ENCODE measurements at regions not wholly inside any gene's neighbourhood (a gene's known extent, or its start where the extent isn't known, plus 50 kb on each side); places are given as distances from the start of the nearest gene placed in this dataset.

GRCh38 chr10:4194231-4194630 lies 409.2 kb upstream of the KLF6 start:
- no peak for TF ChIP-seq JUND (IDR thresholded peaks at IDR 0.05; ENCODE audit: low read depth)
- in situ Hi-C loops (cut with HindIII; ENCODE audit: low pct_unique_long_range_greater_than_20kb, low sequenced_read_pairs), result no loop called here
- DNase-seq (ENCODE audit: low read depth in 1 of 2, low spot score in 1 of 2), result no peak

- in situ Hi-C loops (cut with HindIII; ENCODE audit: low pct_unique_long_range_greater_than_20kb, low sequenced_read_pairs), result no loop called here
- TF ChIP-seq JUND (IDR thresholded peaks at IDR 0.05; ENCODE audit: low read depth), result no peak
- DNase-seq (ENCODE audit: low read depth in 1 of 2, low spot score in 1 of 2), result no peak
Observed at GRCh38 chr10:4191894-4192293, 406.9 kb upstream of the KLF6 start.

- TF ChIP-seq JUND (IDR thresholded peaks at IDR 0.05; ENCODE audit: low read depth), result no peak
- no peak for DNase-seq (ENCODE audit: low read depth in 1 of 2, low spot score in 1 of 2)
- in situ Hi-C loops (cut with HindIII; ENCODE audit: low pct_unique_long_range_greater_than_20kb, low sequenced_read_pairs), result no loop called here
Observed at GRCh38 chr10:4191354-4191753, 406.3 kb upstream of the KLF6 start.

GRCh38 chr10:4190876-4191275 lies 405.9 kb upstream of the KLF6 start:
- DNase-seq (ENCODE audit: low read depth in 1 of 2, low spot score in 1 of 2), result no peak
- in situ Hi-C loops (cut with HindIII; ENCODE audit: low pct_unique_long_range_greater_than_20kb, low sequenced_read_pairs), result no loop called here
- TF ChIP-seq JUND (IDR thresholded peaks at IDR 0.05; ENCODE audit: low read depth), result no peak

- DNase-seq (ENCODE audit: low read depth in 1 of 2, low spot score in 1 of 2), result no peak
- no peak for TF ChIP-seq JUND (IDR thresholded peaks at IDR 0.05; ENCODE audit: low read depth)
- in situ Hi-C loops (cut with HindIII; ENCODE audit: low pct_unique_long_range_greater_than_20kb, low sequenced_read_pairs), result no loop called here
Observed at GRCh38 chr10:4189281-4189680, 404.3 kb upstream of the KLF6 start.

GRCh38 chr10:4188406-4188805 lies 403.4 kb upstream of the KLF6 start:
- DNase-seq (ENCODE audit: low read depth in 1 of 2, low spot score in 1 of 2), result no peak
- in situ Hi-C loops (cut with HindIII; ENCODE audit: low pct_unique_long_range_greater_than_20kb, low sequenced_read_pairs), result no loop called here

GRCh38 chr10:4186849-4187540 lies 402.0 kb upstream of the KLF6 start:
- no peak for TF ChIP-seq JUND (IDR thresholded peaks at IDR 0.05; ENCODE audit: low read depth)
- DNase-seq (ENCODE audit: low read depth in 1 of 2, low spot score in 1 of 2), result no peak
- in situ Hi-C loops (cut with HindIII; ENCODE audit: low pct_unique_long_range_greater_than_20kb, low sequenced_read_pairs), result no loop called here

More at GRCh38 chr10:4188406-4188805, 403.4 kb upstream of the KLF6 start:
- no peak for TF ChIP-seq JUND (IDR thresholded peaks at IDR 0.05; ENCODE audit: low read depth)

- no peak for TF ChIP-seq JUND (IDR thresholded peaks at IDR 0.05; ENCODE audit: low read depth)
- peak in 1 of 2 experiments; percentile 79 for DNase-seq (ENCODE audit: low read depth in 1 of 2, low spot score in 1 of 2)
- in situ Hi-C loops (cut with HindIII; ENCODE audit: low pct_unique_long_range_greater_than_20kb, low sequenced_read_pairs), result no loop called here
Observed at GRCh38 chr10:4183761-4184261, 398.8 kb upstream of the KLF6 start.

GRCh38 chr10:4181621-4182049 lies 396.6 kb upstream of the KLF6 start:
- DNase-seq (ENCODE audit: low read depth in 1 of 2, low spot score in 1 of 2), result no peak
- in situ Hi-C loops (cut with HindIII; ENCODE audit: low pct_unique_long_range_greater_than_20kb, low sequenced_read_pairs), result no loop called here
- no peak for TF ChIP-seq JUND (IDR thresholded peaks at IDR 0.05; ENCODE audit: low read depth)

GRCh38 chr10:4181081-4181480 lies 396.1 kb upstream of the KLF6 start:
- in situ Hi-C loops (cut with HindIII; ENCODE audit: low pct_unique_long_range_greater_than_20kb, low sequenced_read_pairs), result no loop called here
- DNase-seq (ENCODE audit: low read depth in 1 of 2, low spot score in 1 of 2), result no peak

GRCh38 chr10:4177791-4178190 lies 392.8 kb upstream of the KLF6 start:
- no peak for DNase-seq (ENCODE audit: low read depth in 1 of 2, low spot score in 1 of 2)
- no peak for TF ChIP-seq JUND (IDR thresholded peaks at IDR 0.05; ENCODE audit: low read depth)
- in situ Hi-C loops (cut with HindIII; ENCODE audit: low pct_unique_long_range_greater_than_20kb, low sequenced_read_pairs), result no loop called here

More at GRCh38 chr10:4181081-4181480, 396.1 kb upstream of the KLF6 start:
- TF ChIP-seq JUND (IDR thresholded peaks at IDR 0.05; ENCODE audit: low read depth), result no peak

- in situ Hi-C loops (cut with HindIII; ENCODE audit: low pct_unique_long_range_greater_than_20kb, low sequenced_read_pairs), result no loop called here
- no peak for TF ChIP-seq JUND (IDR thresholded peaks at IDR 0.05; ENCODE audit: low read depth)
- DNase-seq (ENCODE audit: low read depth in 1 of 2, low spot score in 1 of 2), result no peak
Observed at GRCh38 chr10:4176500-4177281, 391.7 kb upstream of the KLF6 start.

GRCh38 chr10:4174197-4174596 lies 389.2 kb upstream of the KLF6 start:
- in situ Hi-C loops (cut with HindIII; ENCODE audit: low pct_unique_long_range_greater_than_20kb, low sequenced_read_pairs), result no loop called here
- no peak for TF ChIP-seq JUND (IDR thresholded peaks at IDR 0.05; ENCODE audit: low read depth)
- peak in 1 of 2 experiments; percentile 54 for DNase-seq (ENCODE audit: low read depth in 1 of 2, low spot score in 1 of 2)

Data from T47D (cell line).